Progenitor cell of endocrine pancreas (in vitro differentiated cells): ENCODE measurements at regions not wholly inside any gene's neighbourhood (a gene's known extent, or its start where the extent isn't known, plus 50 kb on each side); places are given as distances from the start of the nearest gene placed in this dataset.

Experiments
- DNase-seq: peaks from one replicate; pipeline ENCODE4 v3.0.0; 2021; ENCODE audit warnings: low spot score; ENCODE audit not compliant: unreplicated experiment
- H3K27ac Mint-ChIP-seq: 2 replicates; pipeline ENCODE4 v1.8.0; 2021; ENCODE audit warnings: mild to moderate bottlenecking, moderate library complexity, mixed read lengths
- H3K27me3 Mint-ChIP-seq: 2 replicates; pipeline ENCODE4 v1.8.0; 2021; ENCODE audit warnings: mixed read lengths
- H3K36me3 Mint-ChIP-seq: 2 replicates; pipeline ENCODE4 v1.8.0; 2022; ENCODE audit warnings: mixed read lengths; ENCODE audit not compliant: insufficient read depth
- H3K4me1 Mint-ChIP-seq: 2 replicates; pipeline ENCODE4 v1.8.0; 2021; ENCODE audit warnings: low read depth, mixed read lengths
- H3K4me3 Mint-ChIP-seq: 2 replicates; pipeline ENCODE4 v1.8.0; 2021; ENCODE audit warnings: low read depth, mild to moderate bottlenecking, moderate library complexity, mixed read lengths
- H3K9me3 Mint-ChIP-seq: 2 replicates; pipeline ENCODE4 v1.8.0; 2021; ENCODE audit warnings: low read depth, mixed read lengths
- TF ChIP-seq, protein P1 (sequence below): fragments of 200-600 bp; sonication (generic); IDR thresholded peaks from one replicate; pipeline ENCODE4 v1.5.0; 2021; ENCODE audit warnings: antibody characterized with exemption, mild to moderate bottlenecking; ENCODE audit not compliant: unreplicated experiment

DNA sequence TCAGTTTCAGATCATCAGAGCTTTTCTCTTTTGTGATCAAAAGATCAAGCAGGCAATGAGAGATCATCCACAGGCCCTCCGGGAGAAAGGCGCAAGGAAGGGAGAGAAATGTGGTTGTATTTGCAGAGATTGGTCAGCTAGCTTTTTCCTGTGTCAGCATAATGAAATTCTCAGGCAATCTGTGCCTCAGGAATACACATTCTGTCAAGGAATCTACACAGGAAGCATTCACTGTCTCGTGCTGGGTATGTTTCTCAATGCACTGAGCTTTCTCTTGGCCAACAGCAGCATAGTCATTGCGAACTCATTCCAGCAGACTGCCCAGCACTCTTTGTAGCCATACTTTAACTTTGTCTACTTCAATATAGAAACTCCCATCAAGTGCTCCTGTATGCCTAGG lies 413.7 kb downstream of the PPP3CA start:
- peaks cover 3% of the 10 kb centered on the region for H3K27me3 Mint-ChIP-seq
- H3K36me3 Mint-ChIP-seq = no peaks in the 10 kb centered on the region
- TF ChIP-seq, protein P1, sequence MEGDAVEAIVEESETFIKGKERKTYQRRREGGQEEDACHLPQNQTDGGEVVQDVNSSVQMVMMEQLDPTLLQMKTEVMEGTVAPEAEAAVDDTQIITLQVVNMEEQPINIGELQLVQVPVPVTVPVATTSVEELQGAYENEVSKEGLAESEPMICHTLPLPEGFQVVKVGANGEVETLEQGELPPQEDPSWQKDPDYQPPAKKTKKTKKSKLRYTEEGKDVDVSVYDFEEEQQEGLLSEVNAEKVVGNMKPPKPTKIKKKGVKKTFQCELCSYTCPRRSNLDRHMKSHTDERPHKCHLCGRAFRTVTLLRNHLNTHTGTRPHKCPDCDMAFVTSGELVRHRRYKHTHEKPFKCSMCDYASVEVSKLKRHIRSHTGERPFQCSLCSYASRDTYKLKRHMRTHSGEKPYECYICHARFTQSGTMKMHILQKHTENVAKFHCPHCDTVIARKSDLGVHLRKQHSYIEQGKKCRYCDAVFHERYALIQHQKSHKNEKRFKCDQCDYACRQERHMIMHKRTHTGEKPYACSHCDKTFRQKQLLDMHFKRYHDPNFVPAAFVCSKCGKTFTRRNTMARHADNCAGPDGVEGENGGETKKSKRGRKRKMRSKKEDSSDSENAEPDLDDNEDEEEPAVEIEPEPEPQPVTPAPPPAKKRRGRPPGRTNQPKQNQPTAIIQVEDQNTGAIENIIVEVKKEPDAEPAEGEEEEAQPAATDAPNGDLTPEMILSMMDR = no peak
- H3K4me3 Mint-ChIP-seq = no peak overlapping the region
- no peak for DNase-seq
- H3K4me1 Mint-ChIP-seq = no peaks in the 10 kb centered on the region
- no peaks in the 10 kb centered on the region for H3K9me3 Mint-ChIP-seq
- no peak overlapping the region for H3K27ac Mint-ChIP-seq

DNA sequence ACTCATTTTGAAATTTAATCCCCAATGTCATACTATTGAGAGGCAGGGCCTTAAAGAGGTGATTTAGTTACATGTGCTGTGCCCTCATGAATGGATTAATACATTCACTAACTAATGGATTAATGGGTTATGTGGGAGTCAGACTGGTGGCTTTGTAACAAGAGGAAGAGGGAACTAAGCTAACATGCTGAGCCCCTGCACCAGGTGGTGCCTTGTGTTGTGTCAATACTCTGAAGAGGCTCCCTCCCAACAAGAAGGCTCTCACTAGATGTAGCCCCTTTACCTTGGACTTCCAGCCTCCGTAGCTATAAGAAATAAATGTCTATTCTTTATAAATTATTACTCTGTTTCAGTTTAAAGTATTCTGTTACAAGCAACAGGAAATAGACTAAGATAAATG lies 411.9 kb upstream of the EMCN start:
- Mint-ChIP-seq H3K4me3 (no peak overlapping the region), H3K27ac (no peak overlapping the region), H3K9me3 (no peaks in the 10 kb centered on the region), H3K36me3 (no peaks in the 10 kb centered on the region), H3K4me1 (peaks cover 6% of the 10 kb centered on the region), H3K27me3 (peaks cover 3% of the 10 kb centered on the region)
- TF ChIP-seq, protein P1 = no peak
- DNase-seq = no peak

DNA sequence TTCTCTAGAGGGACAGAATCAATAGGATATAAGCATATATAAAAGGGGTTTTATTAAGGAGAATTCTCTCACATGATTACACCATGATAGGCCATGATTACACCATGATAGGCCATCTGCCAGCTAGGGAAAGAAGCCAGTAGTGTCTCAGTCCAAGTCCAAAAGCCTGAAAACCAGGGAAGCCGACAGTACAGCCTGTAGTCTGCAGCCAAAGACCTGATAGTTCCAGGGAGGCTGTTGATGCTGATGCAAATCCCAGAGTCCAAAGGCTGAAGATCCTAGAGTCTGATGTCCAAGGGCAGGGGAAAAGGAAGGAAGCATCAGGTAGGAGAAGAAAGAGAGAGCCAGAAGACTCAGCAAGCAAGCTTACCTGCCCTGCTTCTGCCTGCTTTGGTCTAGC lies 411.3 kb upstream of the EMCN start:
- no peaks in the 10 kb centered on the region for H3K36me3 Mint-ChIP-seq
- TF ChIP-seq, protein P1 = no peak
- peak overlapping the region; percentile 21 for H3K27ac Mint-ChIP-seq
- peaks cover 6% of the 10 kb centered on the region for H3K4me1 Mint-ChIP-seq
- H3K27me3 Mint-ChIP-seq = peaks cover 3% of the 10 kb centered on the region
- no peak for DNase-seq
- no peak overlapping the region for H3K4me3 Mint-ChIP-seq
- H3K9me3 Mint-ChIP-seq = peaks cover 4% of the 10 kb centered on the region

DNA sequence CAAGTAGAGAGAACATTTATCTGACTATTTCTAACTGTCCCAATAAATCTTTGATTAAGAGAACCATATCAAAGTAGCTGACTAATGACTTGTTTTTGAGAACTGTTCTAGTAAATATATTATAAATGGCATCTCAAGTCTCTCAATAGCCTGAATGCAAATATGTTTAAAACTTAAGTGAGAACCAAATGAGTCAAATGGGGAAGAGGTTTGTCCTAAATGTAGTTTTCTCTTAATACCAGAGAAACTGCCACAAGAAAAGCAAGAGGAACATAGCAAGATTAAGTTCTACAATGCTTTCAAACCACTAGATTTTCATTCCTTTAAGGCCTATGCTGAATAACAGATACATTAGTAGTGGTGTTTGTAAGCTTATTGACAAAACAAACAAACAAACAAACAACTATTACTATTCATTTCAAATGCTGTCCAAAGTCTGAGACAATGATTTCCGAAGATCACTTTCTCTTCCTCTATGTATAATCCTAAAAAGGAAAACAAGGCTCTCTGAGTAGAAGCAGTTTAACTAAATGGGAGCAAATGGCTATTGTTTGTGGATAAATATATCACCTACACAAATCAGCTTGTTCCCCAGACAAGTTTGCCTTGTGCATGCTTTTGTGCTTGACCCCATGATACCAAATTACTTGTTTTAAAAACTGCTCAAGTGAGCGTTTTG lies 408.4 kb upstream of the EMCN start:
- no peak for DNase-seq
- Mint-ChIP-seq H3K36me3 (no peaks in the 10 kb centered on the region), H3K27me3 (no peaks in the 10 kb centered on the region), H3K27ac (no peak overlapping the region), H3K4me3 (no peak overlapping the region), H3K9me3 (peaks cover 8% of the 10 kb centered on the region), H3K4me1 (peaks cover 6% of the 10 kb centered on the region)
- TF ChIP-seq, protein P1 = no peak

DNA sequence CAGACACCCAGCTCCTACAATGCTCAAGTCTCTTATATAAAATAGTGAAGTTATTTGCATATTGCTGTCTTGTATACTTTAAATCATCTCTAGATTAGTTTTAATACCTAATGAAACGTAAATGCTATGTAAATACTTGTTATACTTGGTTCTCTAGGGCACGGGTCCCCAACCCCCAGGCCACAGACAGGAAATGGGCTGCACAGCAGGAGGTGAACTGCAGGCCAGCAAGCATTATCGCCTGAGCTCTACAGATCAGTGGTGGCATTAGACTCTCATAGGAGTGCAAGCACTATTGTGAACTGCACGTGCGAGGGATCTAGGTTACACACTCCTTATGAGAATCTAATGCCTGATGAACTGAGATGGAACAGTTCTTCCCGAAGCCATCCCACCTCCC lies 395.9 kb upstream of the EMCN start:
- peaks cover 2% of the 10 kb centered on the region for H3K36me3 Mint-ChIP-seq
- DNase-seq = no peak
- H3K27ac Mint-ChIP-seq = no peak overlapping the region
- no peaks in the 10 kb centered on the region for H3K4me1 Mint-ChIP-seq
- H3K9me3 Mint-ChIP-seq = peaks cover 13% of the 10 kb centered on the region
- no peaks in the 10 kb centered on the region for H3K27me3 Mint-ChIP-seq
- H3K4me3 Mint-ChIP-seq = no peak overlapping the region
- TF ChIP-seq, protein P1 = no peak
